ENCODE measurements at regions not wholly inside any gene's neighbourhood (a gene's known extent, or its start where the extent isn't known, plus 50 kb on each side); places are given as distances from the start of the nearest gene placed in this dataset.

GRCh38 chr4:1559896-1560650 is 124.0 kb downstream of the FAM53A start:
- H3K4me3 ChIP-seq: no peak overlapping the region
- peaks cover 0 to 95% (median 42%) of the 10 kb centered on the region in 7 donors for H3K27me3 ChIP-seq (replicated peaks in 1 of 7)
- peaks cover 0 to 7% (median 0%) of the 10 kb centered on the region in 6 donors for H3K4me1 ChIP-seq
- no peaks in the 10 kb centered on the region for H3K9me3 ChIP-seq
- no peak overlapping the region for H3K27ac ChIP-seq
- TF ChIP-seq POLR2A (IDR thresholded peaks at IDR 0.05) (no peak), CTCF (IDR thresholded peaks at IDR 0.05 in 8 of 11, conservative IDR thresholded peaks at IDR 0.05 in 3 of 11) (no peak), POLR2AphosphoS5 (IDR thresholded peaks at IDR 0.05) (no peak)
- no peak for DNase-seq
- WGBS, 5 donors: 87 to 92% (median 90%) methylated on average over 33 to 40 of the region's 40 CpGs
- intact Hi-C loops (cut with DNase I; ENCODE audit: low total_unique reads): no loop called here
- H3K36me3 ChIP-seq: no peaks in the 10 kb centered on the region

GRCh38 chr4:1558205-1558604 is 125.9 kb downstream of the FAM53A start:
- intact Hi-C loops (cut with DNase I; ENCODE audit: low total_unique reads): no loop called here
- H3K9me3 ChIP-seq: no peaks in the 10 kb centered on the region
- H3K4me1 ChIP-seq: peaks cover 0 to 7% (median 0%) of the 10 kb centered on the region in 6 donors
- 61 to 83% (median 68%) methylated on average over 7 to 10 of the region's 10 CpGs for WGBS, 5 donors
- H3K27ac ChIP-seq: no peak overlapping the region
- TF ChIP-seq CTCF (IDR thresholded peaks at IDR 0.05 in 8 of 11, conservative IDR thresholded peaks at IDR 0.05 in 3 of 11) (no peak), POLR2AphosphoS5 (IDR thresholded peaks at IDR 0.05) (no peak)
- no peak for DNase-seq
- H3K27me3 ChIP-seq (replicated peaks in 1 of 7): peaks cover 0 to 95% (median 25%) of the 10 kb centered on the region in 7 donors
- H3K36me3 ChIP-seq: no peaks in the 10 kb centered on the region
- H3K4me3 ChIP-seq: no peak overlapping the region

GRCh38 chr4:1557221-1557597 is 126.9 kb downstream of the FAM53A start:
- H3K27me3 ChIP-seq (replicated peaks in 1 of 7): peaks cover 0 to 95% (median 19%) of the 10 kb centered on the region in 7 donors
- WGBS, 5 donors: 71 to 81% (median 76%) methylated on average over 13 of the region's 13 CpGs
- intact Hi-C loops (cut with DNase I; ENCODE audit: low total_unique reads): no loop called here

More at GRCh38 chr4:1557221-1557597, 126.9 kb downstream of the FAM53A start:
- H3K36me3 ChIP-seq: no peaks in the 10 kb centered on the region
- H3K4me3 ChIP-seq: no peak overlapping the region
- H3K27ac ChIP-seq: no peak overlapping the region
- TF ChIP-seq CTCF (IDR thresholded peaks at IDR 0.05 in 8 of 11, conservative IDR thresholded peaks at IDR 0.05 in 3 of 11): no peak
- no peak for TF ChIP-seq POLR2A (IDR thresholded peaks at IDR 0.05)
- TF ChIP-seq POLR2AphosphoS5 (IDR thresholded peaks at IDR 0.05): no peak
- H3K4me1 ChIP-seq: peaks cover 0 to 7% (median 0%) of the 10 kb centered on the region in 6 donors
- no peaks in the 10 kb centered on the region for H3K9me3 ChIP-seq
- DNase-seq: no peak
